Epithelial cell of prostate (primary cell): ENCODE measurements at regions not wholly inside any gene's neighbourhood (a gene's known extent, or its start where the extent isn't known, plus 50 kb on each side); places are given as distances from the start of the nearest gene placed in this dataset.

ENCODE experiments used
- DNase-seq: peaks from one replicate; pipeline ENCODE4 v3.0.0-alpha.2; 2011; ENCODE audit warnings: low read depth, low spot score
- H3K27ac ChIP-seq: fragments of 450-650 bp; 2 replicates; pipeline ENCODE4 v1.5.1; 2017; ENCODE audit warnings: mild to moderate bottlenecking

GRCh38 chr14:37968664-37969240 is 239.0 kb upstream of the SSTR1 start:
- DNase-seq, result no peak
- no peak overlapping the region for H3K27ac ChIP-seq

DNA sequence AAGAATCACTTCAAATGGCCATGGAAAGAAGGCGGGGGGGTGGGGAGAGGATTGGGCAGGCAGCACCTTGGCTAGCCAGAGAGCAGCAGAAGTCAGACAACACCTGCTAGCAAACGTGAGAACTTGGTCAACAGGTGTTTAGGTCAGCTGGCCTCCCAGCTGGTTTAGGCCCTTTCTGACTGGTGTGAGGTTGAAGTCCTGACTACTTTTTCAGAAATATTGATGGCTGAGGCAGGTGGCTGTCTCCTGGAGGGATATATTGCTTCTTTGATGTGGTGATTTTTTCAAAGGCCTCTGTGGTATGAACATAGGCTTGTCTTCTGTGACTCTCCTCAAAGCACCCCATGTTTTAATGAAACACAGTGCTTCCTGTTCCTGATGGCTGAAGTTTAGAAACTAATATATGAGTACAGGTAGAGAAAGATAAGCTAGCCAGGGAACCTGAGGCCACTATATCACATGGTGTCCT is 238.2 kb upstream of the SSTR1 start:
- H3K27ac ChIP-seq, result no peak overlapping the region
- no peak for DNase-seq

DNA sequence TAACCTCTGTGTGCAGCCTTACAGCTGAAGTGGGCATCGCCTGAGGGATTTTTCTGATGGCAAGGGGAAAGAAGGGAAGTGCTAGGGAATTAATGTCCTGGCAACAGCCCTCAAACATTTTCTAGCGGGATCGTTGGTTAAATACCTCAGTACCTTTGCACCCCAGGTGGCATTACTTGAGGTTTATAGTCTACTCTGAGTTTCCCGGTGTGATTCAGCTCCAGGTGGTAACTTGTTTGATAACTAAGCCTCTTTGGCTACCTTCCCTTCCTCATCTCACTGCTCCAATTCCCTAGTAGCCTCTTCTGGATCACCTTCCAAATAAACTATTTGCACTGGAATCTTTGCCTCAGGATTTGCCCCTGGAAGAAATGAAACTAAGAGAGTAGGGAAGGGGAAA is 237.0 kb upstream of the SSTR1 start:
- DNase-seq, result no peak
- H3K27ac ChIP-seq, result no peak overlapping the region

GRCh38 chr14:37972941-37973887 is 234.5 kb upstream of the SSTR1 start:
- DNase-seq, result no peak

DNA sequence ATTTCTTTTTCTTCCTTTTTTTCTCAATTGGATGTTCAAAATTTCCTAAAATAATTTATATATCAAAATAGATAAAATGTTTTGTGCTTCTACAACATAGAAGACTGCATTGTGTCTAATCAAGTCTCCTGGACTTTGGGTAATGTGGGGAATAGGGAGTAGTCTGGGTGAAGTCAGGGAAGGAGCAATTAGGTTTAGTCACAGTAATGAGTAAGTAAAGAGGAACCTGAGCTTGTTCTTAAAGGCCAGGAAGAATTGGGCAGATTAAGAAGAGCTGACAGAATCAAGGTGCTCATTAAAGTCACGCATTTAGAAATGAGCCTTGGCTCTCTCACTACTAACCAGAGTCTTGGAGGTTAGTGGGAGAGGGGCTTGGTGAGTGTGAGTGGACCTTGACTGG is 233.3 kb upstream of the SSTR1 start:
- DNase-seq, result no peak
- no peak overlapping the region for H3K27ac ChIP-seq

More at GRCh38 chr14:37972941-37973887, 234.5 kb upstream of the SSTR1 start:
- no peak overlapping the region for H3K27ac ChIP-seq

DNA sequence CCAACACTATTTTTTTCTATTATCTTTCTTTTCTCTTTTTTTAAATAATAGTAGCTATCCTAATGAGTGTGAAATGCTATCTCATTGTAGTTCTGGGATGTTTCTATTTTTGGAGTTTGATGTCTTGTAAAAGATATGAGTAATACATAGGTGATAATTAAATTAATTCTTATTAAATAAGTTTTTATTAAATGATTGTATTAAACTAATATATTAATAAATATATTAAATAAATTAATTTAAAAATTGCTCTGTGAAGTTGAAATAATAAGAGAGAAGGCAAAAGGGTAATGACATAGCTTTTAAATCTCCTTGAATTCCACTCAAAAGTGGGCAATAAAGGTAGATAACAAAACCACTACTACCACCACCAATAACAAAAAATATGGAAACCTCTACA is 230.2 kb upstream of the SSTR1 start:
- H3K27ac ChIP-seq, result no peak overlapping the region
- DNase-seq, result no peak

DNA sequence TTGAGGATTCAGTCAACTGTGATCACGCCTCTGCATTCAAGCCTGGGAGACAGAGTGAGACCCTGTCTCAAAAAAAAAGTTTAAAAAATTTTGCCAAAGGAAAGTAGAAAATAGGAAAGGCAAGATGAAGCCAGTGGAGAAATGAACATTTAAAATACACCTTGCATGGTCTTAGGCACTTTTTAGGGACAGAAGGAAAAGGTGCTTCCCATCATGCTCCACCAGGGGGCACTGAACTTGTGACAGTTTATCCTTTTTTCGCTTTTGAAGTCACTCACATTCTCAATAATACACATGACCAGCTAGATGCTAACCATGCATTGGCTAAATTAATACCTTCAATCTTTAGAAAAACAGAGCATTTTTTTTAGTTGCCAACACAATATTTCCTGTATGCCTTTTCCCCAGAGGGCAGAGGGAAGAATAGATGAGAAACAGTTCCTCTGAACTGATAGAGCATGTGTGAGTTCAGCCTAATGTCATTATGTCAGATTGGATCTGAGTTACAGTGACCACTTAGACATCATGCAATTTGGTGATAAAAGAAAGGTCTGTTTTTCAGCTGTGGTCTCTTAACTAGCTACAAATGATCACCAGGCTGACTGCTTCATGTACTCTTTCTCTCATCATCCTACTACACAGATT is 221.8 kb upstream of the SSTR1 start:
- no peak overlapping the region for H3K27ac ChIP-seq
- no peak for DNase-seq

DNA sequence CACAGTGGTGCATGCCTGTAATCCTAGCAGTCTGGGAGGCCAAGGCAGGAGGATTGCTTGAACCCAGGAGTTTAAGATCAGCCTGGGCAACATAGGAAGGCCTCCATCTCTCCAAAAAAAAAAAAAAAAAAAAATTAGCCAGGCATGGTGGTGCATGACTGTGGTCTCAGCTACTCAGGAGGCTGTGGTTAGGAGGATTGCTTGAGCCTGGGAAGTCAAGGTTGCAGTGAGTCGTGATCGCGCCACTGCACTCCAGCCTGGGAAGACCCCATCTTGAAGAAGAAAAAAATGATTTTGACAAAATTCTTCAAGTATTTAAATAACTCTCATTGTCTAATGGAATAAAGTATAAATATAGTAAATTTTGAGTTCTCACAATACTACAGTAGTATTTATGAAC is 219.2 kb upstream of the SSTR1 start:
- DNase-seq, result no peak
- no peak overlapping the region for H3K27ac ChIP-seq

DNA sequence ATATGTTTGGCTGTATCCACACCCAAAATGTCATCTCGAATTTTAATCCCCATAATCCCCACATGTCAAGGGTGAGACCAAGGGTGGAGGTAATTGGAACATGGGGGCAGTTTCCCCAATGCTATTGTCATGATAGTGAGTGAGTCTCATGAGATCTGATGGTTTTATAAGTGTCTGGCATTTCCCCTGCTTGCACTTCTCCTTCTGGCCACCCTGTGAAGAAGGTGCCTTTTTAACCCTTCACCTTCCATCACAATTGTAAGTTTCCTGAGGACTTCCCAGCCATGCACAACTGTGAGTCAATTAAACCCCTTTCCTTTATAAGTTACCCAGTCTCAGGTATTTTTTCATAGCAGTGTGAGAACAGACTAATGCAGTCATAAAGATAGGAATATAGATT is 216.7 kb upstream of the SSTR1 start:
- no peak overlapping the region for H3K27ac ChIP-seq
- no peak for DNase-seq

- DNase-seq, result no peak
- H3K27ac ChIP-seq, result no peak overlapping the region
Measured at GRCh38 chr14:37992499-37992898, 215.2 kb upstream of the SSTR1 start.

DNA sequence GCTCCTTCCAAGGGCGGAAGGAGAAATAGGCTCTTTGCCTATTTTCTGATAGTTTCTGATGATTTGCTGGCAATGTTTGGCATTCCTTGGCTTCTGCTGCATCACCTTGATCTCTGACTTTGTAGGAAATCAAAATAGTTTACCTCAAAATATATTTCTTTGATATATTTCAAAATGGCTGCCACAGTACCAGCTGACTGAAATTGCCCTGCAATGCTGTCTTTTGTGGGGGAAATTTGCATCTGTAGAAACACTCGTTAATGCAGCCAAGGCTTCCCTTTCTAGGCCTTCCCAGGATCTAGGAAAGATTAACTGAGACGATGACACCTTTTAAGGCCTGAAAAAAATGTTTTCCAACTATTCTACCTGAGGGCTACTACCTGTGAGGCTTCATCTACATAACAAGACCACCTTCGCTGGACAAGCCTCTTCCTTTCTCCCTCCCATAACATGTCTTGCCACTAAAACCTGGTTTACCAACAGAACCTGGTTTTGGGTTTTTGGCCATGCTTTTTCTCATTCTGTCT is 212.8 kb upstream of the SSTR1 start:
- H3K27ac ChIP-seq, result no peak overlapping the region
- DNase-seq, result no peak

DNA sequence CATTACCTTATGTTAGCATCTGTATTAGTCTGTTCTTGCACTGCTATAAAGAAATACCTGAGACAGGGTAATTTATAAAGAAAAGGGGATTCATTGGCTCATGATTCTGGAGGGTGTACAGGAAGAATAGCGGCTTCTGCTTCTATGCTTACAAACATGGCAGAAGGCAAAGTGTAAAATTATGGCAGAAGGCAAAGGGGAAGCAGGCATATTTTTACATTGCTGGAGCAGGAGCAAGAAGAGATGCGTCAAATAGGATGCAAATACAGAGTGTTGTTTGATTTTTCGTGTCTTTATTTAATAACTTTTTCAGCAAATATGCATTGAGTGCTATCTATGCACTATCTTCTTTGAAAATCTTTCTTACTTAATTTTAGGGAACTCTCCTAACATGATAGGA is 210.7 kb upstream of the SSTR1 start:
- no peak overlapping the region for H3K27ac ChIP-seq
- no peak for DNase-seq

- no peak overlapping the region for H3K27ac ChIP-seq
- DNase-seq, result no peak
Measured at GRCh38 chr14:38000340-38000739, 207.4 kb upstream of the SSTR1 start.

DNA sequence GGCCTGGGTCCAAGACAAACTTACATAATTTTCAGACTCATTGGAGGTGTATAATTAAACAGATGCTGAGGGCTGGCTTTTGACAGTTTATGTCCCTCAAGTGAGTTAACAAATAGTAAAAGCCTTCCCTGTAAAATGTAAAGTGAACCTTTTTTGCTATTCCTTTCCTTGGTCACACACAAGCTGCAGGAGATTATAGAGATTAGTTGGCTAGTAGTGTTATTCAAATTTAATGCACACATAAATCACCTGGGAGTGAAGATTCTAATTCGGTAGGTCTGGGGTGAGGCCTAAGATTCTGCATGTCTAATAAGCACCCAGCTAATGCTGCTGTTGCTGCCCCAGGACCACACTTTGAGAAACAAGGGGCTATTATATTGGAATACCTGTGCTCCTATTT is 206.2 kb upstream of the SSTR1 start:
- H3K27ac ChIP-seq, result no peak overlapping the region
- no peak for DNase-seq

GRCh38 chr14:38003746-38004609 is 203.7 kb upstream of the SSTR1 start:
- no peak overlapping the region for H3K27ac ChIP-seq
- DNase-seq, result no peak

DNA sequence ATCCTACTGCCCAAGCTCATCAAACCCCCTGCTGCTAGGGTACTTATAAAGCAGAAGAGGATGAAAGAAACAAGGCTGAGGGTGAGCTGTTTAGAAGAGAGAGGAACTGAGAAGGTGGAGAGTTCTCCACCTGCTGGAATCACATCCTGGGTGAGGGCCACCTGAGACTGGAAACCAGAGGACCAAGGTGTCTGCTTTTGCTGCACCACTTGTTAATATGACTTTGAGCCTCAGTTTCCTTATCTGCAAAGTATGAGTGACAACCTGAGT is 203.2 kb upstream of the SSTR1 start:
- DNase-seq, result no peak
- H3K27ac ChIP-seq, result no peak overlapping the region

DNA sequence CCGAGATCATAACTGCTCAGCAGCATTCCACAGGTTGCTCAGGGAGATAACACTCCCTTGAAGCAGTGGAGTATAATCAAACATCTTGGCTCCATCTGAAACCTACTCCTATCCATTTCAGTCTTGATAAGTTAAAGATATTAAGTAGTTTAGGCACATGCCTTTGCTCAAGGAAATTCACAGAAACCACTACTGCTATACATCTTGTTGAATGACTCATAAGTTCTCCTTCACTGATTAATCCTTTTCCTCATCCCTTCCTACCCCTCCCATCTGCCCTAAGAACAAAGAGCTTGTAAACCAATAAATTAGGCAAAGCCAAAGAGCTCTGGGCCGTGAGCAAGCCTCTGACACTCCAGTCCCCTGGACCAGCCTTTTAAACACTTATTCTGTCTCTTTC is 196.5 kb upstream of the SSTR1 start:
- H3K27ac ChIP-seq, result peak overlapping the region; percentile 19
- peak; percentile 20 for DNase-seq

GRCh38 chr14:38012056-38012455 is 195.6 kb upstream of the SSTR1 start:
- no peak for DNase-seq
- no peak overlapping the region for H3K27ac ChIP-seq

- DNase-seq, result no peak
- no peak overlapping the region for H3K27ac ChIP-seq
Measured at GRCh38 chr14:38016497-38016896, 191.2 kb upstream of the SSTR1 start.

DNA sequence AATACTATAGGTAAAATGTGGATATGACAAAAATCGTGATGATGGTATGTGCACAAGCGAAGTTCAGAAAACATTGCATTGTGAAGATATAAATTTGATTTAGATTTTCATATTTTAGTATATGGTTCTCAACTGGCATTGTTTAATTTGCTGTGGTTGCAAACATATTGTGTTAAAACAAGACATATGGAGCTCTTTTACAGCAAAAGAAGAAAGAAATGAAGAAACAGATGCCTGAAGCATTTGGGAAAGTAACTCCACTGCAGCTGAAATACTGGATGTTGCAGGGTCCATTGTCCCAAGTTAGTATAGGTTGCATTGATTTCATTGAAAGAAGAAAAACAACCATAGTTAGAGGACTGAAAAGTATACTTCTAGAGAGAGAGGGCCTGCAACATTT is 185.8 kb upstream of the SSTR1 start:
- no peak for DNase-seq
- no peak overlapping the region for H3K27ac ChIP-seq
